ENCODE measurements at regions not wholly inside any gene's neighbourhood (a gene's known extent, or its start where the extent isn't known, plus 50 kb on each side); places are given as distances from the start of the nearest gene placed in this dataset.

DNA sequence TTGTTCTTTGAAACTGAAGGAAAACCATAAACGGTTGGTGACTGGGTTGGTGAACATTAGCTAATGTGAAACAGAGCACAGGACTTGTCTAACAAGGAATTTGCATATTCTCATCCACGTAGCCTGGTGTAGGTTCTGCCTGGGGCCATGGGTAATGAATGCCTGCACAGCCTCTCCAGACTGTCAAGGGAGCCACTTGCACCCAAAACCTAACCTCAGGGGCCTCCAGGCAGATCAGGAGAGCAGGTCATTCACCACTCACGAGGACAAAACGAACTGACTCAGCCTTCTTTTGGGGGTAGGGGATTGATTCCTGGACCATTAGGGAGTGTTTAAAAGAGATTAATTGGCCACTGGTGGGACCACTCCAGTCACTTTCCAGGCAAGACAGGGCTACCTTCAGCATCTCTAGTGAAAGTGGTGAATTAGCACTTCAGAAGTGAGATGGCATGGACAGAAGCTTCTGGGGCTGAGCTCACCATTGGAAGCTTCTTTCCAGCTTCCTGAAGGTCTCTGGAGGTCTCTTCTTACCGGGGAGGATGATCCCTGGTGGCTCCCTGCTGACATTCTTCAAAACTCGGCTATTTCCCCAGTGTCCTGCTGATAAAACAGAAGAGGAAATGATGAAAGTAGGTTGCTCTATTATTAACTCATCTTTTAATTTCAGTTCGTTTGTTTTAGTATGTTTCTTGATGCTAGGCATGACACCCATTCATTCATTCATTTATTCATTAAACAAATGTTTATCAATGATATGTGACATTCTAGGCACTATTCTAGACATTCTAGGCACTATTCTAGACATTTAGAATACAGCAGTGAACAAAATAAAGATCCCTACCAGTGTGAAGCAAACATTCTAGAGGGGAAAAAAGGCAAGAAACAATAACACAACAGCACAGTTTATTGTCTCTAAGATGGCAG is 104.5 kb upstream of the LNX1 start:
- no peak for FAIRE-seq
- DNase-seq (ENCODE audit: low spot score) = no peak

DNA sequence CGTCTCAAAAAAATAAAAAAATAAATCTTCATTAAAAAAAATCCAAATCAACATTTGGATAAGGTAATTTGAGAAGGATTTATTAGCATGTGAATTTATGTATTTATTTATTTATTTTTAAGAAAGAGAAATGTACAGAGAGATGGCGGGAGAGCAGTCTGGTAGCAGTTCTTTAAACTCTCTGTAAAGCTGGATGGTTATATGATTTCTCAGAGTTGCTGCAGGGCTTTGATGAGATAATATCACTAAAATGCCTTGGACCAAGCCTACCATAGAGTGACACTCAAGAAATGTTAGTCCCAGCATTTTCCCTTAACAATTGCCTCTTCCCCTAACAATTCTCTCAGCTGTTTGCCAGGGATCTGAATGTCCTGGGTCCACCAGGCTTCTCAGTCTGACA is 103.4 kb upstream of the LNX1 start:
- FAIRE-seq (no peak), DNase-seq (ENCODE audit: low spot score) (no peak)

DNA sequence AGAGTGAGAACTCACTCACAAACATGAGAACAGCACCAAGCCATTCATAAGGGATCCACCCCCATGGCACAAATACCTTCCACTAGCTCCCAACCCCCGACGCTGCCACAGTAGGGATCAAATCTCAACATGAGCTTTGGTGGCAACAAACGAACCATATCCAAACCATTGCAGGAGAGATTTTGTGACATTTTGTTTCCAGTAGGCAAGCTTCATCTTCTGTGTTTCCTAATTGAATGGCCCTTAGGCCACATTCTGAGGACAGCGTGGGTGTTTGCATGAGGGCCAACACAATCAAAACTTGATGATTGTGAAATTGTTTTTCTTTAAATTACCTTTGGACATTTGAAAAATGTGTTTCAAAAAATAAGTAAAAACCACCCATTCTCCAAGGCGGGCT is 102.6 kb upstream of the LNX1 start:
- no peak for FAIRE-seq
- DNase-seq (ENCODE audit: low spot score) = no peak

DNA sequence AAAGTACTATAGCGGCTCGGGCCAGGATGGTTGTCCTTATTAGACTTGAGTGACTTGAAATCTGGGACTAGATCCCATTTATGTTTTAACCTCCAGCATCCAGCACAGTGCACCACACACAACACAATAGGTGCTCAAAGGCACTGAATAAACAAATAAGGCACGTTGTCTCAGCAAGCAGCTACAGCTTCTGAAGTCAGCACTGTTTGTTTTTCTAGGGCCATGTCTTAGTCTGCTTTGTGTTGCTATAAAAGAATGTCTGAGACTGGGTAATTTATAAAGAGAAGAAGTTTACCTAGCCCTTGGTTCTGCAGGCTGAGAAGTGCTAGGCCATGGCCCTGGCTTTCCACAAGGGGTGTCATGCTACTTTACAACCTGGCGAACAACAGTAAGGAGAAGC is 102.1 kb upstream of the LNX1 start:
- DNase-seq (ENCODE audit: low spot score) (no peak), FAIRE-seq (no peak)

DNA sequence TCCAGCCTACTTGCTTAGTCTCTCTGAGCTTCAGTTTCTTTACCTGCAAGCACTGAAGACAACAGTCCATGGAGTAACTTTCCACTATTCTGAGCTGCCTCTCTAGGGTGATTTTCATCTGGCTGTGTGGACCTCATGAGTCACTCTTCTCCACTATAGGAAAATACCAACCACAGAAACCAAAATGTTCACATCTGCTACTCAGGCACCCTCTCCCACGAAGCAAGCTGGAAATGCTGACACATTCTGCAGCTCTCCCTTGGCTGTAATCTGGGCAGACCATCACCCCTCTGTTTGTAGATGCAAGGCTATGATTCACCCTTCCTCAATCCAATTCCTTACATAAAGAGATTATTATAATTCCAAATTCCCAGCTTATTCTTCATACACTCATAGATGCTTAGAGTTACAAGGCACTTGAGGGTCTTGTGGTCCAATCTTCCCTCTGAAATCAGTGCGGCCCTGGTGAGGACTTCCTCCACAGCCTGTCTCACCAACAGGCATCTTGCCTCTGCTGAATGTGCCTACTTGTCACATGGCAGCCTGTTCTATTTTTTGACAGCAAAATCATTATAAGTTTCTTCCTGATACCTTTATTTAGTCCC is 97.0 kb upstream of the LNX1 start:
- DNase-seq (ENCODE audit: low spot score) = peak; percentile 54
- peak; percentile 84 for FAIRE-seq

DNA sequence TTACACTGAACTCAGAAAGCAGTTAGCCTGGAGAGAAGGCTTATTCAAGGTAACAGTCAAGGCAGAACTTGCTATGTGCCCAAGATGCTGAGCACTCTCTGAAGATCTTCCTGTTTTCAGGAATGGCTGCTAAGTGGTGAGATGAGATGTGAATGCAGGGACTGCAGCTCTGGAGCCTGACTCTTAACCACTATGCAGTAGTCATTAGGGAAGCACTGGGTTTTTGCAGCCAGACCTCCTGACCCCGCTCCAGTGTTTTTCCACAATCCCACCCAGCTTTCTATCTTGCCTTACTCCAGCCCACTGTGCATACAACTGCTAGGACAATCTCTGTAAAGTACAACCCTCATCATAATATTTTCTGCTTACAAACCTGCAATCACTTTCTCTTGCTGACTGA is 95.2 kb upstream of the LNX1 start:
- FAIRE-seq (no peak), DNase-seq (ENCODE audit: low spot score) (no peak)

DNA sequence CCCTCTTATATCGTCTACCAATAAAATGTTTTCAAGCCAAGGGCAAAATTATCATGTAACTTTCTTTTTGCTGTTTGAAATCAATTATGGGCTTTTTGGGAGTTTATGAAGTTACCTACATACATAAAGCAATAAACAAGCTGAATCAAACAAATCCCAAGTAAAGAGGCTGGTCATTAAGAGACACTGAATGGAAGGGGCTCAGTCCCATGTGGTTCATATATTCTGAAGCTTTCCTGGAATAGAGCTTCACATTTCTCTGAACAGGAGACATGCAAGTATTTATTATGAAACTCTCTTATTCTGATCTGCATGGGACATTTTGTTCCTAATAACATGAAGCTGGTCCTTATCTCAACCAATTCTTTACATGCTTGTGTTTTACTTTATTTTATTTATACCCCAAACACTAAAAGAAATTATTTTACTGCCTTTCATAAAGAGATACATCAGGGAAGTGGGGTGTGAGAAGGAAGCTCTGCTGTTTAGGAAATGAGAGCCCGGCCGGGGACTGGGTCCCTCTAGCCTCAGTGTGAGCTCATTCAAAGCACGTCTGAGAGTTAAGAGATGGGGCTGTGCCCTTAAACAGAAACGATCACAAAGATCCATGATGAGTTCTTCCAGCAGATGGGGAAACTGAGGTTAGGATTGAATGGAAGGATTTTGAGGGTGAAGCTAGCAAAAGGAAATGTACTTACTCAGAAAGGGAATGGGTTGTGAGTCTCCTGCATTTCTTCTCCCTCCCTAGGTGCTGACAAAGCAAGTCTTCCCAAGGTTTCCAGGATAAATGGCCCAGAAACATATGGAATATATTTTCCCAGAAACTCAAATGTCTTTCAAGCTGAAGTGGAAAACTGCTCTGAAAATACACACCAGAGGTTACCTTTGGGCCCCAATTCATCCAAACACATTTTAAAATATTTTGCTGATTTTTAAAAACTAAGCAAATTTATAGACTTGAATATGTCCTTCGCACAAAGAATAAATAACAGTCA is 93.1 kb upstream of the LNX1 start:
- no peak for DNase-seq (ENCODE audit: low spot score)
- no peak for FAIRE-seq

DNA sequence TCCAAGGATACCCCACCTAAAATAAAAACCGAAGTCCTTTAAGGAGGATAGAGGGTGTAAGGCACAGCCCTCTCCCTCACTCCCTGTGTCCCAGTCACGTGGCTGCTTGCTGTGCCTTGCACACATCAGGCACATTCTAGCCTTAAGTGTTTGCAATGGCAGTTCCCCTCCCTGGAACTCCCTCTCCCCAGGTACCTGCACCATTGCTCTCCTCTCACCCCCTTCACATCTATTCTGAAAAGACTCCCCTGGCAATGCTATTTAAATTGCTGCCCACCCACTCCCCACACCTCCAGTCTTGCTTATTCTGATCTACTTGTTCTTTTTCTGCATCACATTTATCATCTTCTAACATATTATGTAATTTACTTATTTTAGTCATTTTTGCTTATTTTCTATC is 91.6 kb upstream of the LNX1 start:
- FAIRE-seq = no peak
- DNase-seq (ENCODE audit: low spot score) = no peak

DNA sequence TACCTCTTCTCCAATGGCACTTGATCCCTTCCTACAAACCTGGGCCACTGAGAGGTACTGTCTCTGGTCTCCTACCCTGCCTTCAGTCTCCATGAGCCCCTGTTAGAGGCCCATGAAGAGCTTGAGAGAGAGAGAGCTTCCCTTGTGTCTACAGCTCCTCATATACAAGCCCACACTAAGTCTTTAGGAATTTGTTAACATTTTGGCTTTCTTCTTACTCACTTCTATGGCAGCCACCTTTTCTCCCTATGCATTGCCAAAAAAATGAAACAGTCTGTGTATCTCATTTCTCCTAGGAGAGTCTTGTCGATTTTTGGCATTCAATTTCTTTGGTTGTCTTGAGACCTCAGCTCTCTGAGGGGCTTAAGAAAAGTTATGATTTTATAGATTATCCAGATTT is 90.9 kb upstream of the LNX1 start:
- DNase-seq (ENCODE audit: low spot score) = no peak
- FAIRE-seq = no peak

DNA sequence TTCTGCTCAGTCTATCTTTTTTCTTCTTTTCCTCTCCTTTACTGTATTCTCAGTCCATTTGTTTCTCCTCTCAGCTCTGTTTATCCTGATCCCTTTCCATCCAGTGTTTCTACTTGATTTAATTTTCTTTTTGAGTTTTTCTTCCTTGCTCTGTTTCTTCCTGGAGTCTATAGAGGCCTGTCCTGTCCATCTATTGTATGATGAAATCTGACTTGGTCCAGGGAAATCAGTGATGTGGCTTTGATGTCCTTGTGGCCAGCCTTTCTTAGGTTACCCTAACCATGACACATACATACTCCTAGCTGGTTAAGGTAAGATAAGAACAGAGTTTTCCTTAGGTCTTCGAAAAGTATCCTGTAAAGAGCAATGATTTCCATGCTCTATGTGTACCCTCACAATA is 89.3 kb upstream of the LNX1 start:
- no peak for FAIRE-seq
- no peak for DNase-seq (ENCODE audit: low spot score)

DNA sequence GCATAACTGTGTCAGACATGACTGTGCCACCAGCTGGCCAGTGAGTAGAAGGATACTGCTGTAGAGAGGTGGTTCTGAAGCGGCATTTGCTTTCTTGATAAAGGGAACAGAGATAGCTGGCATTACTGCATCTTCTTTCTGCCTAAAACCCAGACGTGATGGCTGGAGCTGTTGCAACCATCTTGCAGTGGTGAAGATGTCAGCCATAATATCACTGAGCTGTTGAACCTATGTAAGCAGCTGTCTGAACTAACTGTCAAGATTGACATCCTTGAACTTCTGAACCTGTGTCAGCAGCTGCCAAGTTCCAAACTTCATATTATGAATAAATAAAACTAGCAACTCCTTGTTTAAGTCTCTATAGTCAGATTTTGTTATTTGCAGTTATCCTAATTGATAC is 88.9 kb upstream of the LNX1 start:
- FAIRE-seq = no peak

DNA sequence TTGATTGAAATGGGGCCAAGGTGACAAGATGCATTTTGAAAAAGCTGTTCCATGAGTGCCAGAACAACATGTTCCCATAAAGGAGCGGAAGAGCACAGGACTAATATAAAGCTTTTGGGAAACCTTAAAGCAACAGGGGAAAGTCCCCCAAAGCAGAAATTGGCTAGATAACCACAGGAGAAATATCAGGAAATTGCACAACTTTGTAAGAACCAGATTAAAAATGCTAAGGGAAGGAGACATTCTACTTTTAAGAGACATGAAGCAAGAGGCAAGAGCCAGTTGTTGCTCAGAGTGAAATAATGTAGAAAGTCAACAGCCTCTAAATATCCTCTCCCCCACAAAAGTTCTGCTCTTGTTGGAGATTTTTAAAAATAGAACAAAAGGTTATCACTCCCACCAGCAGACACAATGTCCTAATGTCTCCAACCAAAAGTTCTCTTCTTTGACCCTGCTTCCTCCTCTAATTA is 85.2 kb upstream of the LNX1 start:
- DNase-seq (ENCODE audit: low spot score) (no peak), FAIRE-seq (no peak)

More for the DNA sequence above, 88.9 kb upstream of the LNX1 start:
- no peak for DNase-seq (ENCODE audit: low spot score)

DNA sequence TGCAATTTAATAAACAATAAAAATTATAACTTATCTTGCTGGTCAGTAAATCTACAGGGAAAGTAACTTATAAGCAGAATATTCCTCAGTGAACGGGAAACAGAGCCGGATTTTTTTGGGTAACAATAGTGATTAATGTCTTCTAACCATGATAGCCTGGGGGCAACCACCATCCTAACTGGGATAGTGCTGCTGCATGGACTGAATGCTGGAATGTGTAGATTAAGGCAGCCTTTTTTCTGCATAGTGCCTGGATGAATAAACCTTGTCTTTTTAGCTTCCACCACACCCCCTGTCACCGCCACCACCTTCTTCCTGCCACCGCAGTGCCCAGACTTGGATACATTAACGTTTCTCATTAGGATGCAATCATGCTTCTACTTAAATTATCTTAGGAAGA is 83.6 kb upstream of the LNX1 start:
- DNase-seq (ENCODE audit: low spot score) = no peak
- no peak for FAIRE-seq

DNA sequence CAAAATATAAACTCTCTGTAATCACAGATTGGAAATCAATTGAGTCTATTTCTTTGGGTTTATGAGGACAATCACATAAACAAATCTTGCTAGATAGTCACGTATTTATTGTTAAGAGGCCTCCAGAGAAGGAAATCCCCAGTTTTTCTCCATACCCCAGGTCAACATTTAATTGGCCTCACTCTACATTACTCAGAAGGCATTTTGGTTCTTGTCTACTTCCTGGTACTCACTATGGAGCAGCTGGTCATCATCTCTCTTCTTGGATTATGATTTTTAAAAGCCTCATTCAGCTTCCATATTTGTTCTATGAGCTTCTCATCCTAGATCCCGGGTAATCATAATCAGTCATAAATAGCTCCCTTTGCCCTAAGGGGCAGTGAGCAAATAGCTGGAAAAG is 81.6 kb upstream of the LNX1 start:
- DNase-seq (ENCODE audit: low spot score) (no peak), FAIRE-seq (no peak)

DNA sequence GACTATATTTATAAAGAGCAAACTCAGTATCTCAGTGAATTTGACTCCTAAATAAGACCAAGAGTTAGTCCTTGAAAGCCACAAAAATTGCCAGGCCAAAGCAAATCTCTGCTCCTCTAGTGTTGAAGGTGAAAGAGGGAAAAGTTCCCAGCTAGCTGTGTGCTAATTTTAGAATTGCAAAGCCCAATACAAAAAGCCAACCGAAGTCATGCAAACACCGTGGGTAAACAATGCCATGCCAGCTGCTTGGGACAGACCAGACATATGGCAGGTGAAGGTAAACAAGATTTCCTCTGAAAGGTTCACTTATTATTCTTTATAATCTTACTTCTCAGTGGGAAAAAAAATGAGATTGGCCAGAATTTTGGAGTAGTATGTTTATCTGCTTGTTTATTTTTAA is 80.5 kb upstream of the LNX1 start:
- no peak for FAIRE-seq
- no peak for DNase-seq (ENCODE audit: low spot score)

DNA sequence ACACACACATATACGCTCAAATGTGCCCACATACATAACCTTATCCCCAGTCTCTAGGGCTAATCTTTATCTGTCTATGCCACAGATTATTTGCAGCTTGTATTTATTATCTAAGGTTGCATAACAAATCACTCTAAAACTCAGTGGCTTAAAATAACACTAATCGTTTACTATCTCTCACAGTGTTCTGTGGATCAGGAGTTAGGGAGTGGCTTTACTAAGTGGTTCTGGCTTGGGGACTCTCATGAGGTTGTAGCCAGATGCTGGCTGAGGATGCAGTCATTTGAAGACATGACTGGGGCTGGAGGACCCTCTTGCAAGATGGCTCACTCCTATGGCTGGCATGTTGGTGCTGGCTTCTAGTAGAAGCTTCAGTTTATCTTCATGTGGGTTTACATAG is 68.5 kb upstream of the LNX1 start:
- FAIRE-seq = no peak
- DNase-seq (ENCODE audit: low spot score) = no peak

DNA sequence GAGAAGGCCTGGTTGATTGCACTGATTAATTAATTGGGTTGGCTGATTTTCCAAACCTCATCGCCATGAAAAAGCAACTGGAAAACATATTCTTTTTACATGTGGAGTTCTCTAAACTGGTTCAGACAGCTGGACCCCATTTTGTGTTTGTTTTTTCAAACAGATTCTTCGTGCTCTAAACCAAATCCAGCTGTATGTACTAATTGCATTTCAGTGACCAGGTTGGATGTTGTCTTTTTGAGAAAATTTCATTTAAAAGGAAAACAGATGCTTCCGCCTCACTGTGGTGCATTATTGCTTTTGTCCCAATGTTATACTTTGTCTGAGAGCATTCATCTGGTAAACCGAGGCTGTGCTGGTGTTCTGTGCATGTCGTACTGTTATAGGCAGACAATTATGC is 67.8 kb upstream of the LNX1 start:
- DNase-seq (ENCODE audit: low spot score) (no peak), FAIRE-seq (no peak)

DNA sequence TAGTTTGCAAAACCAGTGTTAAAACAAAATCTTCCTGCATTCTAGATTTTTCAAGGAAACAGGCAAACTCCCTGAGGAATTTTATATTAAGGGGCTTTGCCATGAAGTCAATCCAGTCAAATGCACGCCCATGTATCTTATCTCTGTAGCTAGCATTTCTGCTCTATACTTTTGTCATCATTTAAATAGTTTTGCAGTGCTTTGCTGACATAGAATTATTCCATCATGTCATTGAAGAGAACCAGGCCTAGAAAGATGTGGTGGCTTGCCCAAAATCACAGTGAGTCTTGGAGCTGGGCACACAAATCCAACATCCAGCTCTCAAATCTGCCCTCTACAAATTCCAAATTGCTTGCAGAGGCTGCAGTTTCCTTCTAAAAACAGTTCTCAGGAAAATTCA is 66.7 kb upstream of the LNX1 start:
- no peak for DNase-seq (ENCODE audit: low spot score)
- FAIRE-seq = no peak

DNA sequence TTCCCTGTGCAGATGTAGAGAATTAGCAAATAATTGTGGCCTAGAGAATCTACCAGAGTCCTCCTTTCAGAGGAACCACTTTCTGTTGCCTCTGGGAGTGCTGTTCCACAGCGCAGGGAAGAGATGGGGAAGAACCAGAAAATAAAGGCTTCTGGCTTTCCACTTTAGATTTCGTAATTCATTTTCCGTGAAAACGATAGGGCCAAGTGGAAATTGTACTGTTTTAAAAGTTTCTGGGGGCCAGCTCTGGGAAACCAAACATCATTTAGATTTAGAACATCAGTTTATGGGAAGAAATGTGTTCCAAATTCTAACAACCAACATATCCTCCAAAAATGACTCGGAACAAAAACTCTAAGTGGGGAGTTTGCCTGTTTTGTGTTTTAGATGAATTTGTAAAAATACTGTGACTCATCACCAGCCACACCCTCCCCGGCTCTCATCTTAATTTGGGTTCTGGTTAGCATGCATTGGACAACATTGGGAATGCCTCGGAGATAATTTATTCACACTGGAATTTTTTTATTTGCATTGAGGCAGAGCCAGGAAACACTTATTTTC is 65.2 kb upstream of the LNX1 start:
- DNase-seq (ENCODE audit: low spot score) (no peak), FAIRE-seq (no peak)

DNA sequence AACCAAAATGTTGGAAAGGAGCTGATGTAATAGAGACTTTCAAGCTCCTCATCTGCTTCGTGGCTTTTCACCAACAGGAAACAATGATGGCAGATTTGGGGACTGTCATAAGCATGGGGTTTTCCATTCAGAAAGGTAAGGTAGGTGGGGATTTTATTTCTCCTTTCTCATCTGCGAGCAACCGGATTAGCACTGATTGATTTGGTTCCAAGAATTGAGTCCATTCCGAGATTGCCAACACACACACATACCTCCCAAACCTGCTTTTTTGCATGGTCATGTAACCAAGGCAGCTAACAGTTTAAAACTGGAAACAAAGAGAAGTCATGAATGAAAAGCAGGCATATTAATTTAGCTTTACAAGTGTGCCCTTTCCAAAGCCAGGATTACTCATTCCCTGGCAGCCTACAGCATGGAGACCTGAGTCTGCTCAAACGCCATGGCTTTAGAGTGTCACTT is 63.0 kb upstream of the LNX1 start:
- FAIRE-seq = no peak
- no peak for DNase-seq (ENCODE audit: low spot score)

DNA sequence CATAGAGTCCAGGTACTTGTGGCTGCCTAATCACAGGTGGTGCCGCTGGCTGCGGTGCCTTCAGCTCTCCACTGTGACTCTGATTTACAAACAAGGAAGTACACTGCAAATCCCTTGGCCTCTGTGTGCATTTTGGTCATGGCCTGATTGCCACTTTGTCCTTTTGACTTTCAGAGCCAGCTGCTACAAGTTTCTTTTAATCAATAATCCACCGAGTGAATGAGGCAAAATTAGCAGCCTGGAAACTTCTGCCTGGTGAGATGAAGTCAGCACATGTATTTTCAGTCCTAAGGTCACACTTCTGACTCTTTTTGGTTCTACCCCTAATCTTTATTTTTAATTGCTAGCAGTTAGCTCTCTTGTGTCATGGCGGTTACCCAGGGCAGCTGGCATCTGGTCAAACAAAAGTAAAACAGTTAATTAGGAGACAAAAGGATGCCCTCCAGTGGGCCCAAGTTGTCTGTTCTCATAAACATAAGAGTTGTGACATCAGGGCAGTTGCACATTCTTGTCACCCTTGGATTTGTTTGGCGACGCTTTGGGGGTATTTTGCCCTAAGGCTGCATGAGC is 62.3 kb upstream of the LNX1 start:
- FAIRE-seq (no peak), DNase-seq (ENCODE audit: low spot score) (no peak)
